ENCODE measurements at regions not wholly inside any gene's neighbourhood (a gene's known extent, or its start where the extent isn't known, plus 50 kb on each side); places are given as distances from the start of the nearest gene placed in this dataset.

DNA sequence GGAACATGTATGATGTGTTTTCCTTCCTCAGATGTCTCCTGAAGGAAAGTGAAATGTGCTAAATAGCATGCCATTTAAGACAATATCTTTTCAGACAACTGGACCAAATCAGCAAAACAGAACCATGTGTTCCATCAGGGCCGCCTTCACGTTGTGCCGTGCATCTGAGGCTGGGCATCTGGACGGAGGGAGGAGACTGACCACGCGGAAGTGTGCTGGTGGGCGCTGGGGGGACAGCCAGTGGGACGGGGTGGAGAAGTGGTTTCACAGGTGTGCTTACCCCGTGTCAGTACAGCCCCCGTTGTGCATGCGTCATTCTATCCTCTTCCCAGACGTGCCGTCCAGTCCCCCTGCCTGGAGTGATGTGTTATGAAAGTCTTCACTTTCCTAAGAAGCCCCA lies 342.1 kb upstream of the FAT1 start:
- Histone ChIP-seq H3K4me1 (no peaks in the 10 kb centered on the region), H3K36me3 (ENCODE audit: insufficient read depth in 1 of 2, low read depth in 1 of 2) (no peaks in the 10 kb centered on the region), H3K27ac (no peak overlapping the region), H3K27me3 (ENCODE audit: insufficient read depth in 3 of 3, low read length in 2 of 3) (no peaks in the 10 kb centered on the region), H3K4me3 (no peak overlapping the region), H3K9me3 (no peaks in the 10 kb centered on the region)
- 75 to 81% (median 79%) methylated on average over 13 of the region's 13 CpGs for WGBS, 3 donors
- DNase-seq (no peak), ATAC-seq (no peak)
- intact Hi-C loops (cut with DNase I), result no loop called here
- TF ChIP-seq, protein P1, sequence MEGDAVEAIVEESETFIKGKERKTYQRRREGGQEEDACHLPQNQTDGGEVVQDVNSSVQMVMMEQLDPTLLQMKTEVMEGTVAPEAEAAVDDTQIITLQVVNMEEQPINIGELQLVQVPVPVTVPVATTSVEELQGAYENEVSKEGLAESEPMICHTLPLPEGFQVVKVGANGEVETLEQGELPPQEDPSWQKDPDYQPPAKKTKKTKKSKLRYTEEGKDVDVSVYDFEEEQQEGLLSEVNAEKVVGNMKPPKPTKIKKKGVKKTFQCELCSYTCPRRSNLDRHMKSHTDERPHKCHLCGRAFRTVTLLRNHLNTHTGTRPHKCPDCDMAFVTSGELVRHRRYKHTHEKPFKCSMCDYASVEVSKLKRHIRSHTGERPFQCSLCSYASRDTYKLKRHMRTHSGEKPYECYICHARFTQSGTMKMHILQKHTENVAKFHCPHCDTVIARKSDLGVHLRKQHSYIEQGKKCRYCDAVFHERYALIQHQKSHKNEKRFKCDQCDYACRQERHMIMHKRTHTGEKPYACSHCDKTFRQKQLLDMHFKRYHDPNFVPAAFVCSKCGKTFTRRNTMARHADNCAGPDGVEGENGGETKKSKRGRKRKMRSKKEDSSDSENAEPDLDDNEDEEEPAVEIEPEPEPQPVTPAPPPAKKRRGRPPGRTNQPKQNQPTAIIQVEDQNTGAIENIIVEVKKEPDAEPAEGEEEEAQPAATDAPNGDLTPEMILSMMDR (IDR thresholded peaks at IDR 0.05), result no peak

DNA sequence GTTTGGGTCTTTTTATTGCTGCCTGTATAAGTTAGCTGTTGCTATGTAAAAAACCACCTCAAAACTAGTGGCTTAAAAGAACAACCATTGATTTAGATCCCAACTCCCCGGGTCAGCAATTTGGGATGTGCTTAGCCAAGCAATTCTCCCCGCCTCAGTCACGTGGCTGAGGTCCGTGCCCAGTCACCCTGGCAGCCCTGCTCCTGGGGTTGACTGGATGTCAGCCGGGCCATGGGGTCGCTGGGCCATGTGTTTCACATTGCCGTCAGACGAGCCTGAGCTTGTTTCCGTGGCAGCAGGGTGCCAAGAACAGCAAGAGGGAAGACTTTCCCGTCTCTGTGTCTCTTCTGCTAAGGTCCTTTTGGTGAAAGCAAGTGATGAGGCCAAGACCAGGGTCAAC lies 345.7 kb upstream of the FAT1 start:
- Histone ChIP-seq H3K9me3 (no peaks in the 10 kb centered on the region), H3K36me3 (ENCODE audit: insufficient read depth in 1 of 2, low read depth in 1 of 2) (no peaks in the 10 kb centered on the region), H3K27me3 (ENCODE audit: insufficient read depth in 3 of 3, low read length in 2 of 3) (no peaks in the 10 kb centered on the region), H3K27ac (no peak overlapping the region), H3K4me1 (no peaks in the 10 kb centered on the region), H3K4me3 (no peak overlapping the region)
- TF ChIP-seq, protein P1 (IDR thresholded peaks at IDR 0.05), result no peak
- DNase-seq, result no peak
- ATAC-seq, result no peak
- 13 to 37% (median 20%) methylated on average over 10 of the region's 10 CpGs for WGBS, 3 donors
- intact Hi-C loops (cut with DNase I), result no loop called here

DNA sequence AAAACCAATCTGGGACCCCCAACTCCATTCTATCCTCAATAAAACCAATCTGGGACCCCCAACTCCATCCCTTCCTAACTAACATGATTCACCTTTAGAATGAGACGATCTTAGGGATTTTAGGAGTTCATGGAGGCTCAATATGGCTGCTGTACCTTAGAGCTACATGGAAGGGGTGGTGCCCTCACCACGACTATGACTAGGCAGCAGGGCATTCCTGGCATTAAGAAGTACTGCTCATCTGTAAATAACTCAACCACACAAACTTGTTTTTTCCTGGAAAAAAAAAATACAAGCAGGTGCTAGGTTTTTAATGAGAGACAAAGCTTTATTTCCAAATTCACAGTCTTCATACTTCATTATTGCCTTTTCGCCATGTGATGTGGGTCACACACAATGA lies 346.5 kb upstream of the FAT1 start:
- no peak overlapping the region for H3K4me3 ChIP-seq
- intact Hi-C loops (cut with DNase I), result no loop called here
- TF ChIP-seq, protein P1 (IDR thresholded peaks at IDR 0.05), result no peak
- DNase-seq (no peak), ATAC-seq (no peak)
- no peaks in the 10 kb centered on the region for H3K36me3 ChIP-seq (ENCODE audit: insufficient read depth in 1 of 2, low read depth in 1 of 2)
- H3K4me1 ChIP-seq, result no peaks in the 10 kb centered on the region
- 60 to 81% (median 64%) methylated on average over 3 of the region's 3 CpGs for WGBS, 3 donors
- no peak overlapping the region for H3K27ac ChIP-seq
- no peaks in the 10 kb centered on the region for H3K9me3 ChIP-seq
- H3K27me3 ChIP-seq (ENCODE audit: insufficient read depth in 3 of 3, low read length in 2 of 3), result no peaks in the 10 kb centered on the region

DNA sequence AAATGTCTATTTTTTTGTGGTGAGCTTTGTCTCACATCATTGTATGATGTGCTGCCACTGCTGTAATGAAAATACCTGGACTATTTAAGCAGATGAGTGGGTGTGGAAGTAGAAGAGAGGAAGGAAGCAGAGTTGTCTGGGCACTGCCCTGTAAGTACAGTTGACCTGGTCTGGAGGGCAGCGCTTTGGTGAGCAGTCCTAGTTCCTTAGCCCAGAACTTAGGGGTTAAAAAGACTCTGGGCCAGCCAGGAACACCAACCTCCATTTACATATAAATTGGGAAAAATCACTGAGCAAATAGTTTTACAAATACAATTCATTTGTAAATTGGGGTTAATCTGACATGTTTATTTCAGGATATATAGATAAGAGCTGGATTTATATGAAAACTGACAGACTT lies 347.1 kb upstream of the FAT1 start:
- intact Hi-C loops (cut with DNase I), result no loop called here
- WGBS, 3 donors, result 79 to 96% (median 85%) methylated on average over 1 of the region's 1 CpG
- H3K27me3 ChIP-seq (ENCODE audit: insufficient read depth in 3 of 3, low read length in 2 of 3), result no peaks in the 10 kb centered on the region
- ATAC-seq (no peak), DNase-seq (no peak)
- no peak overlapping the region for H3K4me3 ChIP-seq
- H3K36me3 ChIP-seq (ENCODE audit: insufficient read depth in 1 of 2, low read depth in 1 of 2), result no peaks in the 10 kb centered on the region
- TF ChIP-seq, protein P1 (IDR thresholded peaks at IDR 0.05), result no peak
- no peaks in the 10 kb centered on the region for H3K4me1 ChIP-seq
- H3K27ac ChIP-seq, result no peak overlapping the region
- no peaks in the 10 kb centered on the region for H3K9me3 ChIP-seq

DNA sequence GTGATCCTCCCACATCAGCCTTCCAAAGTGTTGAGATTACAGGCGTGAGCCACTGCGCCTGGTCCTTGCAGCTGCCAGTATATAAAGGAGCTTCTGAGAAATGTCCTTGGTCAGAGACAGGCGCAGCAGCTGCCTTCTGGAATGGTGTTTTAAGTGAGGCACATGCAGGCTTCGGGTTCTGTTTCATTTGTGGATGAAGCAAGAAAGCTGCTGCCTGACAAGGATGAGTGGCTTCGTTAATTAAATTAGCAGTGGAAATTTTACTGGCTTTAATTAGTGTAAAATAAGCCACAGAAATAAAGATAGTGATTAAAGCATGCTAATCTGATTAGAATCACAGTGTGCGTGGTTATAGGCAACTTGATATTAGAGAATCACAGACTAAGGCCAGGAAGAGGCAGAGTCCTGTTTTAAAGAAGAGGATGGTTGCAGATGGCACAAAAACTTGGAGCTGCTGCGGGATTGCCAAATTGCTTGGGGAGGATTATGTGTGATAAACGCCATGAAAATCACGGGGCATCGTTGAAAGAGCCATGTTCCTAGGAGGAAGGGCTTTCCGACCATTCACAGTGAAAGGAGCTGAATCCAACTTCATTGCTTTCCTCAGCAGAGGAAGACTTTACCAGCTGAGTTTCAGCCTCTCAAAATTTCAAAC lies 348.4 kb upstream of the FAT1 start:
- no peaks in the 10 kb centered on the region for H3K36me3 ChIP-seq (ENCODE audit: insufficient read depth in 1 of 2, low read depth in 1 of 2)
- no peaks in the 10 kb centered on the region for H3K9me3 ChIP-seq
- H3K27ac ChIP-seq, result no peak overlapping the region
- DNase-seq, result no peak
- no peak for ATAC-seq
- TF ChIP-seq, protein P1 (IDR thresholded peaks at IDR 0.05), result no peak
- intact Hi-C loops (cut with DNase I), result no loop called here
- WGBS, 3 donors, result 29 to 46% (median 31%) methylated on average over 11 of the region's 11 CpGs
- no peaks in the 10 kb centered on the region for H3K4me1 ChIP-seq
- H3K4me3 ChIP-seq, result no peak overlapping the region
- H3K27me3 ChIP-seq (ENCODE audit: insufficient read depth in 3 of 3, low read length in 2 of 3), result no peaks in the 10 kb centered on the region

All from psoas muscle (tissue), 7 donors.